CD14-positive monocyte (primary cell): ENCODE measurements at regions not wholly inside any gene's neighbourhood (a gene's known extent, or its start where the extent isn't known, plus 50 kb on each side); places are given as distances from the start of the nearest gene placed in this dataset.

Experiments
- DNase-seq, 3 donors: peaks; one replicate each; pipeline ENCODE4 v3.0.0-alpha.2; 2011 to 2022
- H2AFZ ChIP-seq: 2 replicates; pipeline ENCODE4 v1.6.0; 2012; ENCODE audit warnings: mild to moderate bottlenecking, low read depth, low read length, inconsistent platforms; ENCODE audit not compliant: insufficient read depth, poor library complexity, severe bottlenecking
- H3K27ac ChIP-seq, 2 donors: 1 replicate in 1 of 2; 2 replicates in 1 of 2; pipeline ENCODE4 v1.5.1; 2012 to 2013; ENCODE audit warnings: low read length in 2 of 2, control low read depth in 1 of 2, inconsistent platforms in 1 of 2, low read depth in 1 of 2, mild to moderate bottlenecking in 1 of 2
- H3K27me3 ChIP-seq, 2 donors: one replicate each; pipeline versions ENCODE4 v1.6.0 to v1.6.1; 2011 to 2013; ENCODE audit warnings: low read length in 2 of 2; ENCODE audit not compliant: control insufficient read depth in 2 of 2, insufficient read depth in 2 of 2
- H3K36me3 ChIP-seq, 2 donors: replicated peaks in 1 of 2; 1 replicate in 1 of 2; 2 replicates in 1 of 2; pipeline versions ENCODE4 v1.5.1 to v1.6.1; 2012 to 2013; ENCODE audit warnings: low read length in 2 of 2, control low read depth in 1 of 2, inconsistent platforms in 1 of 2, mild to moderate bottlenecking in 1 of 2; ENCODE audit not compliant: insufficient read depth in 2 of 2, control insufficient read depth in 1 of 2
- H3K4me1 ChIP-seq, 2 donors: 1 replicate in 1 of 2; 2 replicates in 1 of 2; pipeline versions ENCODE4 v1.5.1 to v1.6.1; 2012 to 2013; ENCODE audit warnings: low read length in 2 of 2, control low read depth in 1 of 2, inconsistent platforms in 1 of 2, mild to moderate bottlenecking in 1 of 2, moderate library complexity in 1 of 2; ENCODE audit not compliant: insufficient read depth in 2 of 2, control insufficient read depth in 1 of 2
- H3K4me2 ChIP-seq: replicated peaks from 2 replicates; pipeline ENCODE3; 2012; ENCODE audit warnings: low read length, moderate library complexity, mild to moderate bottlenecking; ENCODE audit not compliant: poor library complexity, severe bottlenecking; ENCODE audit errors: extremely low read depth
- H3K4me3 ChIP-seq, 3 experiments: fragments of 200-600 bp in 1 of 3; sonication (generic) in 1 of 3; replicated peaks in 1 of 3; 1 replicate in 2 of 3; 2 replicates in 1 of 3; pipeline ENCODE4 v1.5.1; 2011 to 2013; ENCODE audit warnings: low read length in 3 of 3, mild to moderate bottlenecking in 3 of 3, control low read depth in 2 of 3, low read depth in 2 of 3, inconsistent platforms in 1 of 3, moderate library complexity in 1 of 3
- H3K79me2 ChIP-seq: 2 replicates; pipeline ENCODE4 v1.6.0; 2012; ENCODE audit warnings: mild to moderate bottlenecking, control low read depth, inconsistent platforms, low read length, moderate library complexity; ENCODE audit not compliant: insufficient read depth
- H3K9ac ChIP-seq: 2 replicates; pipeline ENCODE4 v1.6.0; 2017; ENCODE audit warnings: low read length, mild to moderate bottlenecking; ENCODE audit not compliant: insufficient read depth, poor library complexity, severe bottlenecking
- H3K9me3 ChIP-seq, 2 donors: replicated peaks in 1 of 2; 1 replicate in 1 of 2; 2 replicates in 1 of 2; pipeline versions ENCODE4 v1.5.1 to v1.6.1; 2012 to 2013; ENCODE audit warnings: low read length in 2 of 2, control low read depth in 1 of 2; ENCODE audit not compliant: control insufficient read depth in 1 of 2, insufficient read depth in 1 of 2
- H4K20me1 ChIP-seq: 2 replicates; pipeline ENCODE4 v1.6.0; 2012; ENCODE audit warnings: mild to moderate bottlenecking, low read length, control low read depth, moderate library complexity; ENCODE audit not compliant: insufficient read depth
- H3K27ac Mint-ChIP-seq, 7 donors: one replicate each; pipeline ENCODE4 v1.8.0; 2020; ENCODE audit warnings: mild to moderate bottlenecking in 7 of 7, mixed read lengths in 7 of 7, moderate library complexity in 6 of 7, inconsistent platforms in 2 of 7
- H3K27me3 Mint-ChIP-seq, 3 donors: one replicate each; pipeline ENCODE4 v1.8.0; 2021 to 2022; ENCODE audit warnings: low read depth in 3 of 3, mild to moderate bottlenecking in 3 of 3, mixed read lengths in 3 of 3, moderate library complexity in 3 of 3, inconsistent platforms in 1 of 3
- H3K36me3 Mint-ChIP-seq, 2 donors: one replicate each; pipeline ENCODE4 v1.8.0; 2020; ENCODE audit warnings: mixed read lengths in 2 of 2, inconsistent platforms in 1 of 2, mild to moderate bottlenecking in 1 of 2
- H3K4me1 Mint-ChIP-seq: one replicate; pipeline ENCODE4 v1.8.0; 2020; ENCODE audit warnings: mild to moderate bottlenecking, mixed read lengths
- H3K4me3 Mint-ChIP-seq, 2 donors: one replicate each; pipeline ENCODE4 v1.8.0; 2020; ENCODE audit warnings: mild to moderate bottlenecking in 2 of 2, mixed read lengths in 2 of 2, moderate library complexity in 1 of 2
- H3K9me3 Mint-ChIP-seq, 7 donors: one replicate each; pipeline ENCODE4 v1.8.0; 2020 to 2022; ENCODE audit warnings: mixed read lengths in 7 of 7, mild to moderate bottlenecking in 6 of 7, moderate library complexity in 6 of 7, inconsistent platforms in 2 of 7
- CTCF ChIP-seq: fragments of 200-600 bp; IDR thresholded peaks from one replicate; pipeline ENCODE4 v1.8.0; 2022; ENCODE audit warnings: antibody characterized with exemption, mild to moderate bottlenecking
- WGBS: methylation state at CpG from one replicate; pipeline ENCODE4 v1.1.5; 2013; ENCODE audit warnings: missing lambda C conversion rate; ENCODE audit not compliant: insufficient coverage; 5-methylcytosine and 5-hydroxymethylcytosine counted together
- intact Hi-C, 2 donors: fragments of 100-400 bp; cut with micrococcal nuclease; formaldehyde crosslinking; loops; one replicate each; pipeline versions ENCODE4 v1.15.0 to v1.15.1; 2023

- Mint-ChIP-seq H3K27ac (no peak overlapping the region), H3K4me3 (no peak overlapping the region), H3K36me3 (no peaks in the 10 kb centered on the region), H3K27me3 (peaks cover 0 to 5% (median 2%) of the 10 kb centered on the region in 3 donors), H3K4me1 (no peaks in the 10 kb centered on the region), H3K9me3 (peaks cover 0 to 1% (median 0%) of the 10 kb centered on the region in 7 donors)
- no peak overlapping the region for H3K27ac ChIP-seq
- no peaks in the 10 kb centered on the region for H3K27me3 ChIP-seq
- WGBS: no CpG with 5 or more reads among the region's 5 CpGs
- H3K4me3 ChIP-seq: no peak overlapping the region
- no peak for TF ChIP-seq CTCF
- no peak overlapping the region for H3K9ac ChIP-seq
- no peaks in the 10 kb centered on the region for H3K36me3 ChIP-seq
- H3K79me2 ChIP-seq: no peaks in the 10 kb centered on the region
- intact Hi-C loops: no loop called here
- H2AFZ ChIP-seq: no peak overlapping the region
- no peak overlapping the region for H3K4me2 ChIP-seq
- no peak for DNase-seq
- H3K4me1 ChIP-seq: no peaks in the 10 kb centered on the region
- no peaks in the 10 kb centered on the region for H4K20me1 ChIP-seq
- H3K9me3 ChIP-seq: no peaks in the 10 kb centered on the region
Observed at GRCh38 chr5:175388531-175388930, 55.5 kb downstream of the DRD1 start.

GRCh38 chr5:175387144-175387543 is 56.8 kb downstream of the DRD1 start:
- H3K27me3 Mint-ChIP-seq: peaks cover 0 to 5% (median 2%) of the 10 kb centered on the region in 3 donors
- H3K9ac ChIP-seq: no peak overlapping the region
- 55% methylated on average over 2 of the region's 2 CpGs for WGBS
- no peaks in the 10 kb centered on the region for H3K79me2 ChIP-seq
- H3K4me1 Mint-ChIP-seq: no peaks in the 10 kb centered on the region
- H3K4me1 ChIP-seq: no peaks in the 10 kb centered on the region
- no peak overlapping the region for H2AFZ ChIP-seq
- H4K20me1 ChIP-seq: no peaks in the 10 kb centered on the region
- H3K27ac ChIP-seq: no peak overlapping the region
- H3K27ac Mint-ChIP-seq: no peak overlapping the region
- no peak overlapping the region for H3K4me3 ChIP-seq
- TF ChIP-seq CTCF: no peak
- no peaks in the 10 kb centered on the region for H3K36me3 ChIP-seq
- no peaks in the 10 kb centered on the region for H3K27me3 ChIP-seq
- no peak overlapping the region for H3K4me3 Mint-ChIP-seq
- DNase-seq: no peak
- no peaks in the 10 kb centered on the region for H3K36me3 Mint-ChIP-seq
- H3K9me3 ChIP-seq: no peaks in the 10 kb centered on the region
- H3K4me2 ChIP-seq: no peak overlapping the region
- intact Hi-C loops: no loop called here
- H3K9me3 Mint-ChIP-seq: peaks cover 0 to 1% (median 0%) of the 10 kb centered on the region in 7 donors
